ENCODE measurements at regions not wholly inside any gene's neighbourhood (a gene's known extent, or its start where the extent isn't known, plus 50 kb on each side); places are given as distances from the start of the nearest gene placed in this dataset.

DNA sequence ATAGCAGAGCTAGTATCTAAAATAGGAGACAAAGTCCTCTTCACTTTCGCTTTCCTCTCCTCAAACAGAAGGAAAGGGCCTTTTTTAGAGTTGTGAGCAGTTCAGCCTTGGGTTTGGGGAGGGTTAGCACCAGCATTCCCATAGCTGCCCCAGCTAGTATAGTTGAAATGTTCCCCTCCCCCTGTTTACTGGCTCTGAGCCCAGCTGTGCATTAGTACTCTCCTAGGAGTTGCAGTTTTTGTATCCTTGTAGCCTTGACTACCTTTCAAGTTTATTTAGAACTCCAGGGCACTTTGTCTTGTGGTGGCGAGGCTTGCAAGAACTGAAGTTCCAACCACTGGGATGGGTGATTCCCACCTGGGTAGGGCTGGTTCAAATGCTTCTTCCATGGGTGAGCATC, 245.1 kb upstream of the NAALADL2 start:
- H3K9me3 ChIP-seq, result no peaks in the 10 kb centered on the region
- intact Hi-C loops (cut with DNase I), result no loop called here
- H3K36me3 ChIP-seq, result no peaks in the 10 kb centered on the region
- no peak for DNase-seq
- no peaks in the 10 kb centered on the region for H3K4me1 ChIP-seq
- H3K27ac ChIP-seq, result no peak overlapping the region
- H3K27me3 ChIP-seq, result no peaks in the 10 kb centered on the region
- TF ChIP-seq, protein P1, sequence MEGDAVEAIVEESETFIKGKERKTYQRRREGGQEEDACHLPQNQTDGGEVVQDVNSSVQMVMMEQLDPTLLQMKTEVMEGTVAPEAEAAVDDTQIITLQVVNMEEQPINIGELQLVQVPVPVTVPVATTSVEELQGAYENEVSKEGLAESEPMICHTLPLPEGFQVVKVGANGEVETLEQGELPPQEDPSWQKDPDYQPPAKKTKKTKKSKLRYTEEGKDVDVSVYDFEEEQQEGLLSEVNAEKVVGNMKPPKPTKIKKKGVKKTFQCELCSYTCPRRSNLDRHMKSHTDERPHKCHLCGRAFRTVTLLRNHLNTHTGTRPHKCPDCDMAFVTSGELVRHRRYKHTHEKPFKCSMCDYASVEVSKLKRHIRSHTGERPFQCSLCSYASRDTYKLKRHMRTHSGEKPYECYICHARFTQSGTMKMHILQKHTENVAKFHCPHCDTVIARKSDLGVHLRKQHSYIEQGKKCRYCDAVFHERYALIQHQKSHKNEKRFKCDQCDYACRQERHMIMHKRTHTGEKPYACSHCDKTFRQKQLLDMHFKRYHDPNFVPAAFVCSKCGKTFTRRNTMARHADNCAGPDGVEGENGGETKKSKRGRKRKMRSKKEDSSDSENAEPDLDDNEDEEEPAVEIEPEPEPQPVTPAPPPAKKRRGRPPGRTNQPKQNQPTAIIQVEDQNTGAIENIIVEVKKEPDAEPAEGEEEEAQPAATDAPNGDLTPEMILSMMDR (IDR thresholded peaks at IDR 0.05), result no peak
- H3K9ac ChIP-seq (ENCODE audit: low read depth in 2 of 2, low read length in 2 of 2), result no peak overlapping the region
- no peak overlapping the region for H3K4me3 ChIP-seq

DNA sequence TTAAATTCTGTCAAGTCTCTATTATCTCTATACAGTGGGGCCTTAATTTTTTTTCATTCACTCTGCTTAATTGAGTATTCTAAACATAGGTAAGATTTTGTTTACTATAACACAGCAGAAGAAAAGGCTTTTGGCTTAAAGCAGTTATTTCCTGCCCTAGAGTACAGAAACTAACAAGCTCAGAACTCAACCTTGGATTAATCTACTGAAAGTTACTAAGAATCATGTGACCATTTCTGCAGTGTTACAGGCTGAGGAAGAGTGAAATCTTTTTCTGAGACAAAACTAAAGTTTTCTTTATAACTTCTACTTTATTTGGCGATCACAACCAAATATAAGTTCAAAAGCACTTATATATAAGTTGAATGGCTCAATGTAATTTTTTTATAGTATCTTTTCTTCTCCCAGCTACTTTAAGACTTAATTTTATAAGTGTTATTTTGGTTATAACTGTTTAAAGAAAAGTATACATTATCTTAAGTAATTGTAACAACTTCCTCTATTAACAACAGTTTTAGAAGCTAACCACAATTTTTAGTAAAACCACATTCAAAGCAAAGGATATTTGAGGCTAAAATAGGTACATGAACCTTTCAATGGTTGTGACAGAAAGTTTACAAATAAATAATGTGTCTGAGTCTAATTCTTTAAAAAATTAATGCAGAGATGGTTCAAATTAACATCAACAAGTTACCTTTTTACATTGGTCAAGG, 240.6 kb upstream of the NAALADL2 start:
- no peak overlapping the region for H3K4me3 ChIP-seq
- TF ChIP-seq, protein P1 (IDR thresholded peaks at IDR 0.05), result no peak
- no peak overlapping the region for H3K9ac ChIP-seq (ENCODE audit: low read depth in 2 of 2, low read length in 2 of 2)
- H3K27ac ChIP-seq, result no peak overlapping the region
- H3K36me3 ChIP-seq, result no peaks in the 10 kb centered on the region
- no peak for DNase-seq
- no peaks in the 10 kb centered on the region for H3K4me1 ChIP-seq
- H3K27me3 ChIP-seq, result no peaks in the 10 kb centered on the region
- intact Hi-C loops (cut with DNase I), result no loop called here
- no peaks in the 10 kb centered on the region for H3K9me3 ChIP-seq

DNA sequence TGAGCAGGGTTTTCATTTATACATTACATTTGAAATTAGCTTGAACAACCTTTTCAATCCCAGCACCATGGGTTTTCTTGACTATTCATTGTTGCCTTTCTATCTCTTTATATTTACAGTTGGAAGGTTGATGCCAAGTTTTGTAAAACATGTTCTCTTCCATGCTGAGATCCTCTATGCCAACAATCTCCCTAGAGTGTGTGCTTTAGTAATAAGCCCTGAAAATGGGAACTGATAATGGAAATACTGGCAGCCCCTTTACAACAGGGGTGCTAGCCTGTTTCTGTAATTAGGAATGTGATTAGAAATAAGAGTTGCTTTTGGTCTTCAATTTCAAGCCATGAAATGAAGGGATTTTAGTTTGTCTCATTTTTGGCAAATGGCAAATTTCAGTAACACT, 239.9 kb upstream of the NAALADL2 start:
- Histone ChIP-seq H3K4me3 (no peak overlapping the region), H3K36me3 (no peaks in the 10 kb centered on the region), H3K4me1 (no peaks in the 10 kb centered on the region), H3K9me3 (no peaks in the 10 kb centered on the region), H3K9ac (ENCODE audit: low read depth in 2 of 2, low read length in 2 of 2) (no peak overlapping the region), H3K27me3 (no peaks in the 10 kb centered on the region), H3K27ac (no peak overlapping the region)
- intact Hi-C loops (cut with DNase I), result no loop called here
- no peak for DNase-seq
- TF ChIP-seq, protein P1 (IDR thresholded peaks at IDR 0.05), result no peak

DNA sequence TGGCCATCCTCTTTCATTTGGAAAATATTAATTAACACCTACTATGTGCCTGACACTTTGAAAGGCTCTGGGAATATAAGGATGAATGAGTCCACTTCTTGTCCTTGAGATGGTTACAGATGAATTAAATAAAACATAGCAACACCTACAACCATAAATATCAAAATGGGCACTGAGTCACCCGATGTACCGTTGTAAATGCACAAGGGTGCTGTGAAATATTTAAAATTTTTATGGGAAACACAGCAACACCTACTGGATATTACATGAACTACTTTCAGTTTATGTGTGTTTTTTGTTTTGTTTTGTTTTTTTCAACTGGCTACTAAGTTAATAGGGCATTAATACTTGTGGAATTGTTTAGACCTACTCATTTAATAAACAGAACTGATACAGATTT, 239.0 kb upstream of the NAALADL2 start:
- H3K4me3 ChIP-seq, result no peak overlapping the region
- H3K9ac ChIP-seq (ENCODE audit: low read depth in 2 of 2, low read length in 2 of 2), result no peak overlapping the region
- no peaks in the 10 kb centered on the region for H3K9me3 ChIP-seq
- no peak overlapping the region for H3K27ac ChIP-seq
- TF ChIP-seq, protein P1 (IDR thresholded peaks at IDR 0.05), result no peak
- H3K27me3 ChIP-seq, result no peaks in the 10 kb centered on the region
- intact Hi-C loops (cut with DNase I), result no loop called here
- H3K4me1 ChIP-seq, result no peaks in the 10 kb centered on the region
- no peaks in the 10 kb centered on the region for H3K36me3 ChIP-seq
- no peak for DNase-seq

DNA sequence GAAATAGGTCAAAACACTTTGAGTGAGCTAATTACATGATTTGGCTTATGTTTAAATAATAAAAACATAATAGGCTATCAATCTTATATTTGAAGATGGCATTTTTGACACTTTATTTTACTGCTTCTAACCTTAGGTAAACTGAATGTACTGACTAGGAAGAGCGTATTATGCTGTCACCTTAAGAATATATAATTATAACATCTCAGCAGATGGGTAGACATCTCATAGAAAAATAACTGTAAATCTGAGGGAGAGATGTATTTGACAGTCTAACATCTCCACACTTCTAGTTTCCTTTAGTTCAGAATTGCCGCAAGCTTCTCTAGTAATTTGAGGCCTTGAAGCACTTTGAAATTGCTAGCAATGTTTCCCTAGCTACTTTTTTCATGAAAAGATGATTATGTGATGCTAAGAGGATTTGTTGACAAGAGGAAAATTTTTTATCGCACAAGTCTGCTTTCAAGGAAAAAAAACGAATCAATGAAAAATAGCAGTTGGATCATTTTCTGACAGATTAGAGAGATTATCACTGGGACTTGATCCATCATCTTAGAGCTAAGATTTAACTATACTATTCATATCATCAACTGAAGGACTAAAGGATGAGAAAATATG, 238.2 kb upstream of the NAALADL2 start:
- H3K27me3 ChIP-seq, result no peaks in the 10 kb centered on the region
- TF ChIP-seq, protein P1 (IDR thresholded peaks at IDR 0.05), result no peak
- H3K9ac ChIP-seq (ENCODE audit: low read depth in 2 of 2, low read length in 2 of 2), result no peak overlapping the region
- intact Hi-C loops (cut with DNase I), result no loop called here
- H3K27ac ChIP-seq, result no peak overlapping the region
- no peak for DNase-seq
- no peaks in the 10 kb centered on the region for H3K4me1 ChIP-seq
- H3K36me3 ChIP-seq, result no peaks in the 10 kb centered on the region
- no peaks in the 10 kb centered on the region for H3K9me3 ChIP-seq
- H3K4me3 ChIP-seq, result no peak overlapping the region
